ENCODE measurements at regions not wholly inside any gene's neighbourhood (a gene's known extent, or its start where the extent isn't known, plus 50 kb on each side); places are given as distances from the start of the nearest gene placed in this dataset.
"Not testable (repeated sequence)": the region's sequence is repeated elsewhere in the genome, so short reads cannot be mapped to it uniquely, and the experiment has no call there.

DNA sequence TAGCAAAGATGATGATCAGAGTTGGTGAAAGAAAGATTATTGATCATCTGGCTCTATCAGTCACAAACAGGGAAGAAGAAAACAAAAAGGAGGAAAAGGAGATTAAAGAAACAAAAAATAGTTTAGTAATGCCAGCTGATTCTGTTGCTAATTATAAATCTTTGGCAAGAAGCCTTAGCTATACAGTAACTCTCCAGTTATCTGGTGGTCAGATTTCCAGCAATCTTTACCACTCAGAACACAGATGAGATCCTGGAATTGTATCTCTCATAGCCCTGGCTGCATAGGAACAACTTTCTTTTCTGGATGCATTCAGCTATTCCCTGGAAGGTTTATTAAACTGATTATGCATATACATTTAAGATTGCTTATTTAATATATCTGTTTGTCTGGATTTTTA lies 256.8 kb upstream of the ZEB2 start:
- DNase-seq, result no peak

DNA sequence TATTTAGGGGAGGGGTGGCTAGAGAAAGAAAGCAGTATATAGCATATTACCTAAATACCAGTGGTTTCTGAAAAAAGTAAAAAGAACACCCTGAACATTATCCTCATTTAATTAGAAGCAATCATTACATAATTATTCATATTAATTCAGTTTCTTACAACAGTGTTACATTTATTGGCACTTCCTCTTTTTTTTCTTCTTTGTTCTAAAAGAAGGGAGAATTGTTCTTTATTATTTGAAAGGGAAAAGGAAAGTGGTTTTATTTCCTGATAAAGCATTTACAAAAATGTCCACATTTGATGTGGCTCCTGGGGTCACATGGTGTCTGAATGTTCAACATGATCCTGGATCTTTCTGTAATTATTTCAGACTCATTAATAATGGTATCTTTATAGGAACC lies 254.9 kb upstream of the ZEB2 start:
- no peak for DNase-seq

DNA sequence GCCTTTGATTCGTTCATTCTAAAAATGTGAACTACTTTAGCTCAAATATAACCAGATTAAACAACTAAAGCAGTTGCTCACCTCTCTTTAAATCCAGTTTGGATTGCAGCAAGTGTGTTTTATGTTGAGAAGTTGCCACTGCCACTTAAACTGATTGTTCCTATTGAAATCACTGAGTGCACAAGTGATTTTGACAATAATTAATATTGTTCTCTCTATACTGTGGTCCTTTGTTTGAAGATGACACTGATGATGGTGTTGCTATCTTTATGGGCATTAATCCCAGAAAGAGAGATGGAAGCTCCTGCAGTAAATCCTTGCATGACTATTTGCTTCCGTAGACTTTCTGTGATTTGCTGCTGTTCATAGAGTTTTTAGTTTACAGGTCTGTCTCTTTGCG lies 251.4 kb upstream of the ZEB2 start:
- no peak for DNase-seq

DNA sequence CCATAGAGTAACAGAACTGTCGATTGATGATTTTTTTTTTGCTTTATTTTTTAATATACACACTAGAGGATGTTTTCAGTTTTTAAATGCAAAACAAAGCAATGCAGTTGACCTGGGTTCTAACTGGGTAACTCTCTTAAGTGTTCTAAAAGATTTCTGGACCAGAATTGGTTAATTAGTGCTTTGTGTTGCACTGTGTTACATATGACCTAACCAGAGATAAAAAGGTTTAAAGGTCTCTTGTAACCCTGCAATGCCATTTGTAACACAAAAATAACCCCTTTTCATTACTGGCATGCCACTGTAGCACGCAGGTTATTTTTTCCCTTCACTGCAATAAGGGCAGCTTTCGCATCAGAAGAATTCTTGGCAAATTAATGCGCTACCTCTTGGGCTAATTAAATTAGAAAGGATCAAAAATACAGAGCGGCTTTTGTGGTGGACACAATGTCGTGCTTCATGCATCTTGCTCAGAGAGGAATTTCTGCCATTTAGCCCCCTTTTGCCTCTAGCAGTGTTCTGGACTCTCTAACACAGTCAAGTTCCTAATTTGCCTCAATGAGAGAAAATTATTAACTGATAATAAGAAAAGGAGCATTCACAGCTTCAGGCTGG lies 250.8 kb upstream of the ZEB2 start:
- no peak for DNase-seq

DNA sequence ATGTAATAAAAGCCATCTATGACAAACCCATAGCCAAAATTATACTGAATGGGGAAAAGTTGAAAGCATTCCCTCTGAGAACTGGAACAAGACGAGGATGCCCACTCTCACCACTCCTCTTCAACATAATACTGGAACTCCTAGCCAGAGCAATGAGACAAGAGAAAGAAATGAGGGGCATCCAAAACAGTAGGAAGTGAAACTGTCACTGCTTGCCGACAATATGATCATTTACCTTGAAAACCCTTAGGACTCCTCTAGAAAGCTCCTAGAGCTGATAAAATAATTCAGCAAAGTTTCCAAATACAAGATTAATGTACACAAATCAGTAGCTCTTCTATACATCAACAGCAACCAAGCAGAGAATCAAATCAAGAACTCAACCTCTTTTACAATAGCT lies 241.0 kb upstream of the ZEB2 start:
- DNase-seq, result not testable (repeated sequence)

DNA sequence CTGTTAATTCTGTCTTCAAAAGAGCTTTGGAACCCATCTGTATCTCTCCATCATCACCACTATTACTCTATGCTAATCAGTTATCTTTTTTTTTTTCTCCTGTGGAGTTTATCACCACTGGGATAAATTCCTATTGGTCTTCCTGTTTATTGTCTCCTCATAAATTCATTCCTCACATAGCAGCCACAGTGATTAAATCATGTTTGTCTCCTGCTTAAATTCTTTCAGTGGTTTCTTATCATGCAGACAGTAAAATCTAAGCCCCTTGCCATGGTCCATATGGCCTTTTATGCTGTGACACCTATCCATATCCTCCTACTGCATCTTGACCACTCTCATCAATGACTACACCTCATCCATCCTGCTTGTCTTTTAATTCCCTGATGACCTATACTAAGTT lies 239.8 kb upstream of the ZEB2 start:
- no peak for DNase-seq

DNA sequence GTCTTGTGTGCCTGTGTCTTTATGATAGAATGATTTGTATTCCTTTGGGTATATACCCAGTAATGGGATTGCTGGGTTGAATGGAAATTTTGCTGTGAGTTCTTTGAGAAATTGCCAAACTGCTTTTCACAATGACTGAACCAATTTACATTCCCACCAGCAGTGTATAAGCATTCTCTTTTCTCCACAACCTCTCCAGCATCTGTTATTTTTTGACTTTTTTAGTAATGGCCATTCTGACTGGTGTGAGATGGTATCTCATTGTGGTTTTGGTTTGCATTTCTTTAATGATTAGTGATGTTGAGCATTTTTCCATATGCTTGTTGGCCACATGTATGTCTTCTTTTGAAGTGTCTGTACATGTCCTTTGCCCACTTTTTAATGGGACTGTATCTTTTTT lies 238.3 kb upstream of the ZEB2 start:
- not testable (repeated sequence) for DNase-seq

DNA sequence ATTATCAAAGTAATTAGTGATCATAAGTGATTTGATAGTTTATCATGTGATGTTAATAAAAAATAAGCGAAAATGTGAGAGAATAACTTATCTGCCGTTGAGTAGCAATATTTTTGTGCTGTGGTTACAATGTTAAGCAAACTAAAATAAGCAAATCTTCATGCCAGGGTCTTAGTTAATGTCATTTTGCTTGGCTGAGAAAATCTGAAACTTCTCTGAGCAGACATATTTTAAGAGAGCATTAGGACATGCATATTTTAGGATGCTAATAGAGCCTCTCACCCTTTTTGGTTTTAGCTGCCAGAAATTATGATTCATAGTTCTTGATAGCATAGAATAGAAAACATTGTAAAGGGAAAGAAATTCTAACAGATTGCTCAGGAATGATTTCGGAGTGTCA lies 233.5 kb upstream of the ZEB2 start:
- no peak for DNase-seq

DNA sequence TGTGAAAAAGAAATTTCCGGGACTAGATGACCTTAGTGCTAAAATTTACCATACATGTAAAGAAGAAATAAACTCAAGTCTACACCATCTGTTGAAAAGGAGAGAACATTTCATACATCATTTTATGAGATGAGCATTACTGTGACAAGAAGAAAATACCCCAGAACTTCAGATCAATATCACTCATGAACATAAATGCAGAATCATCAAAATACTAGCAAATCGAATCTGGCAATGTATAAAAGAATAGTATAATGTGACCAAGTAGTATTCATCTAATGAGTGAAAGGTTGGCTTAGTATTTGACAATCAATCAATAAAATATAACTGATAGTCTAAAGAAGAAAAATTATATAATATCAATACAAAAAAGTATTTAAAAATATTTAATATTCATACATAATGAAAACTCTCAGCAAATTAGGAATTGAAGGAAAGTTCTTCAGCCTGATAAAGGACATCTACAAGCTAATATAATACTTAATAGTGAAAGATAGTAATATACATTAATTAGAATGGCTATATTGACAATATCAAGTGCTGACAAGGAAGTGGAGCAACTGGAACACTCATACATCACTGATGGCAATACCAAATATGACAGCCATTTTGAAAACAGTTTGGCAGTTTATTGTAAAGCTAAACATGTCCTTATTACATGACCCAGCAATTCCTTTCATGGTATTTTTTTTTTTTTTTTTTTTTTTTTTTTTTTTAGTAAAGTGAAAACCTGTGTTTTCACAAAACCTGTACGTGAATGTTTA lies 231.4 kb upstream of the ZEB2 start:
- DNase-seq, result no peak

DNA sequence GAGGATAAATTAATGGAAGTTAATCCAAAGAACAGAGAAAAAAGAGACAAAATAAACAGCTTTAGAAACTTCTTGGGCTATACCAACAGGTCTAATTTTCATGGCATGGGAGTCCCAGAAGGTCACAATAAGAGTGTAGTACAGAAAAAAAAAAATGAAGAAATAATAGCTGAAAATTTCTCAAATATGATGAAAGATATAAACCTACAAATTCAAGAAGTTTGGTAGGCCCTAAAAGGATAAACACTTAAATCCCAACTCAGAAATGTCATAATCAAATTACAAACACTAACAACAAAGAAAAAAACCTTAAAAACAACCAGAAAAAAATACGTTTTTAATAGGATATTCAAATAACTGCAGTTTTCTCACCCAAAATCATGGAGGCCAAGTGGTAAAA lies 229.3 kb upstream of the ZEB2 start:
- no peak for DNase-seq

DNA sequence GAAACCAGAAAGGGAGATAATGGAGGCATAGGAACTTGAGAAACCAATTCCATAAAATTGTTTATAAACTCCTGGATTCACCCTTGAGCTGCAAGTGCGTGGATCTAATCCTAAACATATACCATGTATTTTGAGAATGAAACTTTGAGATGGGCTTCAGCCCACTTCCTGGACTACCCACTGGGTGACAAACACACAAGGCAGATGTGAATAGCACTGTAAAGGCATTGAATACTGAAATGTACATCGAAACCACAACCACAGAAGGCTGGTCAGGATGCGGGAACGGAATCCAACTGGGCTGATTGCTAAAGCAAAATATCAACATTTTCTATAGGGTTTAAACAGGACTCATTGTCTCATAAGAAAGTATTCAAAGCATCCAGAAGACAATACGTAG lies 228.5 kb upstream of the ZEB2 start:
- DNase-seq, result no peak

DNA sequence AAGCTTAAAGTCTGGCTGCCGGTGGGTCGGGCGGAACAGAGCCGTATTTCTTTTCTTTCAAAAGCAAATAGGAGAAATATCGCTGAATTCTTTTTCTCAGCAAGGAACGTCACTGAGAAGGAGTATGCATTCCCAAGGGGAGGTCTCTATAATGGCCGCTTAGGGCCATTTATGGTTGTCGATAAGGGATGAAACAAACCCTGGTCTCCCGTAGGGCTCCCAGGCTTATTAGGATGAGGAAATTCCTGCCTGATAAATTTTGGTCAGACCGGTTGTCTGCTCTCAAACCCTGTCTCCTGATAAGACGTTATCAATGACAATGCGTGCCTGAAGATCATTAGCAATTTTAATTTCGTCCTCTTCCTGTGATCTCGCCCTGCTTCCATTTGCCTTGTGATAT lies 227.7 kb upstream of the ZEB2 start:
- no peak for DNase-seq

DNA sequence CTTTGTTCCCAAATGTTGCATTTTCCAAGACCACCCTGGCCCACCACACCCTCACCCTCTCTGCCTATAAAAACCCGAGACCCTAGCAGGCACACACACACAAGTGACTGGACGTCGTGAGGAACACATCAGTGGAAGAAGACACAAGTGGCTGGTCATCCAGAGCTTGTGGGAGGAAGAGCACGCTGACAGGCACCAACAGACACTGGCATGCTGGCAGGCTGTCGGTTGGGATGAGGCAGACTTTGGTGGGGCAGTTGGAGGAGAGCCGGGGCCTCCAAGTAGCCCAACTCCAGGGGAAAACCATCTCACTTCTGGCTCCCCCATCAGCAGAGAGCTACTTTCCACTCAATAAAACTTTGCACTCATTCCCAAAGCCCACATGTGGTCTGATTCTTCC lies 225.5 kb upstream of the ZEB2 start:
- no peak for DNase-seq

DNA sequence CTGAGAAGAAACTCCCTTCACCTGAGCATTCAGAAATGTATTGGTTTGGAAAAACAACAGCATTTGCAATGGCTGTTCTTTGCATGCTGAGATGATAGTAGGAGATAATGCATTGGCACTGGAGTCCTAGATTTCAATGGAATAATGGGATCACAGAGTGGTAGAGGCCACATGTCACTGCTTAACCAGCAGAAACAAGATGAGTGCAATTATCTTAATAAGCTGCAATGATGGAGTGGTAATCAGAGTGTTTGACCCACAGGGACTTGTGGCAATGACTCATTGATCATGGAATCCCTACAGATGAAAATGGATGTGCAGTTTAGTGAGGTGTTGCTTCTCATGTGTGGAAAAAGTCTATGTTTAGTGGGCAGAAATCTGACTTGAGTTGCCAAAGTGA lies 218.8 kb upstream of the ZEB2 start:
- no peak for DNase-seq

DNA sequence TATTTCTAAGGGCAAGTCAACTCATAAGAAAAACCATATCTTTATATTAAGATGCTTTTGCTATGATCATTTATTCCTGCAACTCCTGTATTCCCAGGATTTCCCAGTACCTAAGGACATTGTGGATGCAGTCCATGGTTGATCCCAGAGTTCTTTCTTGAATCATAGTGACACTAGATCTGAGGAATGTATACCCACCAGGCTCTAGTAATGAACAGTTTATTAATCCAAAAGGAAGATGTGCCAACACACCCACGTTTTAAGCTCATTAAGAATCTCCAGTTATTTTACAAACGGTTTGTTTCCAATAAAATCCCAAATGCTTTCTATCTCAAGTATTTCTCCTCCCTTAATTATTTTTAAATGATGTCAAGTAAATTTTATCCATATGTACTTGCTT lies 210.8 kb upstream of the ZEB2 start:
- no peak for DNase-seq

DNA sequence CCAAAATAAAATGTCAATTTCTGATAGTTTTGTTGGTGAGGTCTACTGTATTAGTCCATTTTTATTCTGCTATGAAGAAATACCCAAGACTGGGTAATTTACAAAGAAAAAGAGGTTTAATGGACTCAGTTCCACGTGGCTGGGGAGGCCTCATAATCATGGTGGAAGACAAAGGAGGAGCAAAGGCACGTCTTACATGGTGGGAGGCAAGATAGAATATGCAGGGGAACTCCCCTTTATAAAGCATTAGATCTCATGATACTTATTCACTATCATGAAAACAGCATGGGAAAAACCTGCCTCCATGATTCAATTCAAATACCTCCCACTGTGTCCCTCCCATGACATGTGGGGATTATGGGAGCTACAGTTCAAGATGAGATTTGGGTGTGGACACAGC lies 204.5 kb upstream of the ZEB2 start:
- not testable (repeated sequence) for DNase-seq

DNA sequence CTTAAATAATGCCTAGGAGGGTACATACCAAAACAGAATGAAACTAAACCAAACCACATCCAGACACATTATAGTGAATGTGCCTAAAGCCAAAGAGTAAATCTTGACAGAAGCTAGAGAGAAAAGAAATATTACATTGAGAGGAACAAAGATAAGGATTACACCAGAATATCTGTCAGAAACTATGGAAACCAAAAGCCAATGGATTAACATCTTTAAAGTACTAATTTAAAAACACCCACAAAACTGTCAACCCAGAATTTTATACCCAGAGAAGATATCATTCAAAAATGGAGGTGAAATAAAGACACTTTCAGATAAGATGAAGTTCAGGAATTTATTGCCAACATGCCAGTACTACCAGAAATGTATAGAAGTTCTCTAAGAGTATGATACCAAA lies 198.5 kb upstream of the ZEB2 start:
- DNase-seq, result no peak

DNA sequence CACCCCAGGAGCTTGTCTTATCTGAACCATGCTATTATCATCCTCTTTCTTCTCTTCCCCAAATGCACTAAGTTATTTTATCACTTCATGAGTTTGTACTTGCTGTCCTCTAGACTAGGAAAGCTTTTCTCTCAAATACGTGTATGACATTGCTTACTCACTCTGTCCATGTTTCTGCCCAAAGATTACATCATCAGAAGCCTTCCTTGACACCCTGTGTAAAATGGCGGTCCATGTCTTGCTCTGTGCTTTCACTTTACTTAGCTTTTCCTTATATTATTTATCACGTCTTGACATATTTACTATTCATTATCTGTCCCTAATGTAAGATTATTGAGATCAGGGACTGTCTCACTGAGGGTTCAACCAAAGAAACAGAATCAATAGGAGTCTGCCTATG lies 196.1 kb upstream of the ZEB2 start:
- DNase-seq, result no peak

DNA sequence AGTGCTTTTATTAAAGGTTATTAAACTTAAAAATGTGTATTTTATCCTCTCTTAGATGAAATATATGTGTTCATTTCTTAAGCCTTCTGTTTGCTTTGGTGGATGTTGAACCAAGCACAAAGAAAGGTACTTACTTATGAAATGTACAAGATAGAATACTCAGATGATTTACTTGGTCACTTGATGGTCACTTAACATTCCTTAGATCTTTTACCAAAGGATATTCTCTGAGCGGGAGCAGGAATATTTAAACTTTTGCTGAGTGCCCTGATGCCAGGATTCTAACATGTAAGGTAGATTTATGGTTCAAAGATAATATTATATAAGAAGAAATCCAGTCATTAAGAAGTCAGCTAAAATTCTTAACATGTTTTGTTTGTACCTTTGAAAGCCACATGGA lies 193.5 kb upstream of the ZEB2 start:
- DNase-seq, result no peak

DNA sequence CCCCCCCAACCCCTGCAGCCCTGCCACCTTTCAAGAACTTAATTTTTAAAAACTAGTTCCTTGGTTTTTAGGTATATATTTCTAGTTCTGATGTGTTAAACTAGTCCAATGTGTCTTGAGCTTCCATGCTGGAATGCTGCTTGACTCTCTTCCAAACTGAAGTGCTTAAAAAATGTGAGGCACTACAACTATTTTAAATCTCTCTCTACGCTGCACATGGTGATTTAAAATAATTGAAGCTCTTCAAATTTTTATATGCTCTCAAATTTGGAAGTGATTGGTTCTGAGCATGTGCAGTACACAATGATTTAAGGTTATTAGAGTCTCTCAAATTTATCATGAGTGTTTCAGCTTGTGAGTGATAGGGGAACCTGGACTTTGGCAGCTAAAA lies 192.6 kb upstream of the ZEB2 start:
- no peak for DNase-seq

DNA sequence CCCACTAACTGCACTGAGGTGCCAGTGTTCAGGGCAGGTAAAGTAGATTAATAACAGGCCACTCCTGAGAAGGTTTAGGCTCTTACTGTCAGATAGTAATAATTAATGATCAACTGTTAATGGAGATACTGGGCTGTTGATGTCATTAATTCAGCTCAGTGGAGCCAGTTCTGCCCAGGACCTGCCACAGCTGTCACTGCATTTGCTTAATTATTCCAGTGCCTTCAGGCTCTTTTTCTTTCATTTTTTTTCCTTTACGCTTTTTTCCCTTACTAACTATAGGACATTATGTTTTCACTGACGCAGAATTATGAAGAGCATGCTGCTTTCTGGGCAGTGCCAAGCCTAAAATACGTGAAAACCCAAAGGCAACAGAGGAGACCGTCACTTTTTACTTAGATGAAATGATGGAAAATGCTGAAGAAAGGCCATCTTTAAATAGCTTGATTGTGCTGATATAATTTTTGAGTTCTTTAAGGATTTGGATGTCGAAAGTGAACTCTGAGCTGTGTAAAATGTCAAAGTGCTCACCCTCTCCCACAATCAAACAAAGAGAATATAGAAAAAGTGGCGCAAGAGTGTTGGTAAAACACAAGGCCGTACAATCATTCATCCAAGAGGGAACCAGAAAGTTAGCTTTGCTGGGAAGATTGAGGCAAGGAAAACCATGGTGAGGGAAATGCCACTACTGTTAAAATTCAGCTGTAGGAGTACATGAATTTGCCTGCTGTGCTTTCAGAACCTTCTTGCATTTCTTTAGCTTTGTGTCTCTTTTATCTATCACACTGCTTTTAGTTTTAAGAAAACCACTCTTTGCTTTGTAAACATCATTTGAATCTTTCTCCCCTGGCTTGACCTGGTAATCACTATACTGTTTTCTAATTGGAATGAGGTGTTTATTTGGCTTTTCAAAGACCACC lies 192.0 kb upstream of the ZEB2 start:
- peak; percentile 55 for DNase-seq

DNA sequence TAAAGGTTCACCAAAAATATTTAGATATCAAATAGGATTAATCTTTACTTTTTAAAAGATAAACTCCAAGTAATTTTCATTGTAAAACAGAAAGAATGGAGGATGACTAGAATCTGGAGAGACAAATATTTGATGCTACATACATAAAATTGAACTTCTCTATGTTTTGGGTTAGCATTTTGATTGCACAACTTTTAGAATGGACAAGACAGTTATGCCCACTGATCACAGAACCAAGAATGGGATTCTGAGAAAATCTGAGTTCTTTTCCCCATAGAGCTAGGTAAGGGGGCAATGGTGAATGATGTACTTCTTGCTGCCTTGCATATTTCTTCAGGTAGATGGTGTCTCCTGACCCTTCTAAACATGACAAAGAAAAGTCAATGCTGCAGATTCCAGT lies 191.2 kb upstream of the ZEB2 start:
- no peak for DNase-seq

DNA sequence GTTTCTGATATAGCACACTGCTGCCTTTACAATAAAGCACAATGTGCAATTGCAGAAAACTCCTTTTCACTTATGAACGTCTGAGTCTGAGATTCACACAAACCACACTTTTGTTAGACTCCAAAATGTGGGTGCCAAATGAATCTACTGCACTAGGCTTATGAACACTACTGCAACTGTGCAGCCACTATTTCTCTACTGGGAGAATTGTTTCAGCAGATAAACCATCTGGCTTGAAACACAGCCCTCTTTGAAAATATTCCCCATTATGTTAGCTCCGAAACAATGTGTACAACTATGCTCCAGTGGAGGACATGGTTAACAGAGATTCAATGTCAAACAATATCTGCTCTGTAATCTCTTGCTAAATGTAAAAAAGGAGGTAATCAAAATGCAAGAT lies 188.7 kb upstream of the ZEB2 start:
- DNase-seq, result peak; percentile 17

DNA sequence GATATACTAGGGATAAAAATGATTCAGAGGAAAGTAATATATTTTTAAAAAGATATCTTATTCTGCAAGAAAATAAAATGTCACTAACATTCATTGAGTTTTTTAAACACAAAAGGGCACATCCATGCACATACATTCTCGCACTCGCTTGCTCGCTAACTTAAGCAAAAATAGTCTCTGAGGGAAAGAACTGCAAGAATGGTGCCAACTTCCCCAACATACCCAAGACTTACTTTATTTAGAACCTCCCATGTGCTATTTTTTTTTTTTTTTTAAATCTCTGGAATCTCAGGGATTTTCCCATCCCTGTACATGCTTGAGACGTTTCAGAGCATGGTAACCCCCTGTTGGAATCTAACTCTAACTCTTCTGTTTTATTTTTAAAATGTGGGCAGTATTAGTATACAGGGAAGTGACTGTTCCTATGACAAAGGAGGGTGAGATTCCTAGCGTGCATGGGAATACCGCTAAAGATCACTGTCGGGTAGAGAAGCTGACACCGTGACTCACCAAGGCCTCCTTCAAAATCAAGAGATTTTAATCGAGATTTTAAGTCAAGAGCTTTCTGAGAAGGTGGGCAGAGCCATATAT lies 187.9 kb upstream of the ZEB2 start:
- no peak for DNase-seq

Data from NCI-H2171 treated with DMSO at 0.1 percent for 48 hours (cell line).